ENCODE measurements at regions not wholly inside any gene's neighbourhood (a gene's known extent, or its start where the extent isn't known, plus 50 kb on each side); places are given as distances from the start of the nearest gene placed in this dataset.

DNA sequence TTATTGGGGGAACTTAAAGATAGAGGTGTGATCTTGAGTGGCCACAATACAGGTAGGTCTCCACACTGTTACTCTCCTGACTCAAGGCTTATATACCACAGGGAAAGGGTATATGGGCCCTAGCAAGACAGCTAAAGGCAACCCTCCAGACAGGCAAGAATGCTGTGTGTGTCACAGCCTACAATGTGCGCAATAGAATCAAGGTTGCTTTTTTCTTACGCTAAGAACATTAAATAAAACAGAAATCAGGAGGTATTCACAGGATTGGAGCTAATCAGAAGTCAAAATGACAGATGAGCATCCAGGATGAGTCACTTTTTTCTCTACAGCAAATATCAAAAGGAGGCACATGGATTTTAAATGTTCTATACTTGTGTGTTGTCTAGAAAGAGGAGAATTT, 1797.9 kb upstream of the SEL1L start:
- TF ChIP-seq, protein P1, sequence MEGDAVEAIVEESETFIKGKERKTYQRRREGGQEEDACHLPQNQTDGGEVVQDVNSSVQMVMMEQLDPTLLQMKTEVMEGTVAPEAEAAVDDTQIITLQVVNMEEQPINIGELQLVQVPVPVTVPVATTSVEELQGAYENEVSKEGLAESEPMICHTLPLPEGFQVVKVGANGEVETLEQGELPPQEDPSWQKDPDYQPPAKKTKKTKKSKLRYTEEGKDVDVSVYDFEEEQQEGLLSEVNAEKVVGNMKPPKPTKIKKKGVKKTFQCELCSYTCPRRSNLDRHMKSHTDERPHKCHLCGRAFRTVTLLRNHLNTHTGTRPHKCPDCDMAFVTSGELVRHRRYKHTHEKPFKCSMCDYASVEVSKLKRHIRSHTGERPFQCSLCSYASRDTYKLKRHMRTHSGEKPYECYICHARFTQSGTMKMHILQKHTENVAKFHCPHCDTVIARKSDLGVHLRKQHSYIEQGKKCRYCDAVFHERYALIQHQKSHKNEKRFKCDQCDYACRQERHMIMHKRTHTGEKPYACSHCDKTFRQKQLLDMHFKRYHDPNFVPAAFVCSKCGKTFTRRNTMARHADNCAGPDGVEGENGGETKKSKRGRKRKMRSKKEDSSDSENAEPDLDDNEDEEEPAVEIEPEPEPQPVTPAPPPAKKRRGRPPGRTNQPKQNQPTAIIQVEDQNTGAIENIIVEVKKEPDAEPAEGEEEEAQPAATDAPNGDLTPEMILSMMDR (IDR thresholded peaks at IDR 0.05; ENCODE audit: control insufficient read depth, insufficient read depth, low read depth, low read length, missing control alignments), result no peak
- no peak for DNase-seq (ENCODE audit: low read depth)
- no peak overlapping the region for H3K4me3 ChIP-seq (ENCODE audit: control insufficient read depth, low read depth, low read length)

DNA sequence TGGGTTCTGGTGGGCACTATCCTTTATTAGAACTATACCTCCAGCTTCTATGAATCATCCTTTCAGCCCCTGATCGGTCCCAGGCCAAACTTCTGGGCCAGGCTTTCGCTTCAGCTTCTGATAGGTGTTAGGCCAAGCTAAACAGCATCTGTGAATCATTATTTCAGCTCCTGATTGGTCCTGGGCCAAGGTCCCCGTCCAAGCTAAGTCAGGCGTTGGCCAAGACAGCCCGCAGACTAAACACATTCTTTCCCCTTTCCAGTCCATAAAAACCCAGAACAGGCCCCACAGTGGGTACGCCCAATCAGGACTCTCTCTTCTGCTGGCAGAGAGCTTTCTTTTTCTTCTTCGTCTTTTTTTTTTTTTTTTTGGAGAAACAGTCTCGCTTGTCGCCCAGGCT, 1808.9 kb upstream of the SEL1L start:
- TF ChIP-seq, protein P1 (IDR thresholded peaks at IDR 0.05; ENCODE audit: control insufficient read depth, insufficient read depth, low read depth, low read length, missing control alignments), result no peak
- H3K4me3 ChIP-seq (ENCODE audit: control insufficient read depth, low read depth, low read length), result no peak overlapping the region
- no peak for DNase-seq (ENCODE audit: low read depth)

DNA sequence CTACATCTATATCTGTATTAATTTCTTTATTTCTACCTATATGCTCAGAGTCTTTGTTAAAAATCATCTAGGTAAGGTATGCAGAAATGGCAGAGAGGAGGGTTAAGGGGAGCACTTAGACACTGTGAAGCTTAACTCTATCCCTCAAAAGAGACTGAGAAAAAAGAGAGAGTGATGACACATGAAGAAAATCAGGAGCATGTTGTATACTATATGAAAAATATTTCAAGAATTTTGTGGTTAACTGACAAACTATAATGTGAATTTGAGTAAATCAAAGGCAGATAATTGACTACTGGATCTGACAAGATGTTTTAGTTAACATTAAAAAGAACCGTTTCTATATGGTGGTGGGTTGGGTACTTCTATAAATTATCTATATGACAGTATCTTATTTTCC, 1814.2 kb upstream of the SEL1L start:
- DNase-seq (ENCODE audit: low read depth), result no peak
- TF ChIP-seq, protein P1 (IDR thresholded peaks at IDR 0.05; ENCODE audit: control insufficient read depth, insufficient read depth, low read depth, low read length, missing control alignments), result no peak
- no peak overlapping the region for H3K4me3 ChIP-seq (ENCODE audit: control insufficient read depth, low read depth, low read length)

DNA sequence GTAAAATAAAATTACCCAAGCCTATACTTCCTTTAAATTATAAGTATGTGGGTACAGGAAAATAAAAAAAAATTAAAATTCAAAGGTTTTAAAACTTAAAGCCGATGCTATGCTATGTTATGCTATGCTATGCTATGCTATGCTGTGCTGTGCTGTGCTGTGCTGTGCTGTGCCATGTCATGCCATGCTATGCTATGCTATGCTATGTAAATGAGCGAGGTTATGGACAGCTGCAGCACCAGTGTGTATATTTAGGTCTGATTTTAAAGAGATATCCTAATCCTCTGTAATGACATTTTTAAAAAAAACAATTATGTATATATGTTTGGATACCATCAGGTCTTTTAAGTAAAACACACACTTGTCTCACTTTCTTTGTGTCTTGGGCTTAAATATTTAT, 1822.0 kb upstream of the SEL1L start:
- TF ChIP-seq, protein P1 (IDR thresholded peaks at IDR 0.05; ENCODE audit: control insufficient read depth, insufficient read depth, low read depth, low read length, missing control alignments), result no peak
- H3K4me3 ChIP-seq (ENCODE audit: control insufficient read depth, low read depth, low read length), result no peak overlapping the region
- no peak for DNase-seq (ENCODE audit: low read depth)

DNA sequence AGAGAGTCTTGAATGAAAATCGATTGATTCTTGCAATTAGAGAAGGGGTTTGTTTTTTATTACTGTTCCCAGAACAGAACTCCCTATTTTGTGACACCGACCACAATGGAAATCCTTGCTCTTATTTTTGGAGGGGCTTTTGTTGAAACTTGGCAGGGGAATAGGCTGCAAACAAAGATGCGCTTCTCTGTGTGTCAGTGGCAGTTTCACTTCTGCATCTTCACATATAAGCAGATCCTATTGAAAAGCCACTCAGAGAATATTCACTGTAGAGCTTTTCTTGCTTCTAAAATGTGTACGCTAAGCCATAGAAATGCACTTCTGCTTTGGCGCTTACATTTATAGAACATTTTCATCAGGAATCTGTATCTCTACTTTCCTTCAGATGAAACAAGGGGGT, 1822.4 kb upstream of the SEL1L start:
- DNase-seq (ENCODE audit: low read depth), result no peak
- TF ChIP-seq, protein P1 (IDR thresholded peaks at IDR 0.05; ENCODE audit: control insufficient read depth, insufficient read depth, low read depth, low read length, missing control alignments), result no peak
- H3K4me3 ChIP-seq (ENCODE audit: control insufficient read depth, low read depth, low read length), result no peak overlapping the region

DNA sequence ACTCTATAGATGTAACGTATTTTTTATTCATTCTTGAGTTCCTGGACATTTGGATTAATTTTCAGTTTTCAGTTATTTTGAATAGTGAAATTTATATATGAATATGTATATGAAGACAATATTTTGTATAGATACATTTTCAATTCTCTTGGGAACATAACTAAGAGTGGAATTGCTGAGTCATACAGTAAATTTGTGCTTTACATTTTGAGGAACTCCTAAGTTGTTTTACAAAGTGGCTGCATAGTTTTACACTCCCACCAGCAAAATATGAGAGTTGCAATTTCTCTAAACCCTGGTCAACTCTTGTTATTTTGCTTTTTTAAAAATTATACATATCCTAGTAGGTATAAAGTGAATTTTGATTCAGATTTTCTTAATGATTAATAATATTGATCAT, 1838.6 kb upstream of the SEL1L start:
- DNase-seq (ENCODE audit: low read depth), result no peak
- H3K4me3 ChIP-seq (ENCODE audit: control insufficient read depth, low read depth, low read length), result no peak overlapping the region
- TF ChIP-seq, protein P1 (IDR thresholded peaks at IDR 0.05; ENCODE audit: control insufficient read depth, insufficient read depth, low read depth, low read length, missing control alignments), result no peak

DNA sequence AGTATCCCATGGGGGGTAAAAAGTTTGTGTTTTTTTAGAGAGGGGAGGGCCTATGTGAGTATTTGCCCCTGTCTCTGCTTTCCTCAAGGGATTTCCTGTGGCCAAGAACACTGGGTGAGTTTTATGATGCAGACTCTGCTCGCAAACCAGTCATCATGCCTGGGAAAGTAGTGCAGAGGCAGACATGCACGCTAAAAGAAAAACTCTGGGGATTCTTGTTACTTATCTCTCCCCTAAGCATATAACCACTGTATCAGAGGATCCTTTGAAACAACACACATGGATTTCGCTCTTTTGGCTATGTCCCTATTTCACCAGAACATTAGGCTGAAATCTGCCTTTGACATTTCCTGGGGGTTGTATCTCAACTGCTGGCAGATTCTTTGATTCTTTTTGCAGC, 1845.8 kb upstream of the SEL1L start:
- no peak overlapping the region for H3K4me3 ChIP-seq (ENCODE audit: control insufficient read depth, low read depth, low read length)
- TF ChIP-seq, protein P1 (IDR thresholded peaks at IDR 0.05; ENCODE audit: control insufficient read depth, insufficient read depth, low read depth, low read length, missing control alignments), result no peak
- no peak for DNase-seq (ENCODE audit: low read depth)
